Peyer's patch (tissue), 4 donors: ENCODE measurements at regions not wholly inside any gene's neighbourhood (a gene's known extent, or its start where the extent isn't known, plus 50 kb on each side); places are given as distances from the start of the nearest gene placed in this dataset.

Experiments
- DNase-seq, 3 donors: peaks; one replicate each; pipeline ENCODE4 v3.0.0-alpha.2; 2017 to 2019
- H3K27ac ChIP-seq, 4 donors: fragments of 200-600 bp; sonication (generic); one replicate each; pipeline ENCODE4 v1.5.1; 2016 to 2019
- H3K27me3 ChIP-seq, 2 donors: fragments of 200-600 bp; sonication (generic); one replicate each; pipeline ENCODE4 v1.5.1; 2019
- H3K36me3 ChIP-seq, 3 donors: fragments of 200-600 bp; sonication (generic); one replicate each; pipeline ENCODE4 v1.5.1; 2016 to 2019
- H3K4me1 ChIP-seq, 4 donors: fragments of 200-600 bp; sonication (generic); one replicate each; pipeline ENCODE4 v1.5.1; 2016 to 2019
- H3K4me3 ChIP-seq, 4 donors: fragments of 200-600 bp; sonication (generic); 1 replicate in 3 of 4; 2 replicates in 1 of 4; pipeline ENCODE4 v1.5.1; 2016 to 2019; ENCODE audit warnings: mild to moderate bottlenecking in 1 of 4
- H3K9me3 ChIP-seq, 4 donors: fragments of 200-600 bp; sonication (generic); one replicate each; pipeline ENCODE4 v1.5.1; 2016 to 2019; ENCODE audit warnings: mild to moderate bottlenecking in 1 of 4
- CTCF ChIP-seq, 6 experiments: fragments of 450-650 bp in 4 of 6; fragments of 200-600 bp in 2 of 6; sonication (generic) in 1 of 6; IDR thresholded peaks; one replicate each; pipeline ENCODE4 v1.5.1; 2017 to 2019; ENCODE audit warnings: antibody characterized with exemption in 6 of 6, mild to moderate bottlenecking in 3 of 6, moderate library complexity in 1 of 6
- POLR2A ChIP-seq, 2 donors: fragments of 450-650 bp; IDR thresholded peaks; one replicate each; pipeline ENCODE4 v1.5.1; 2017; ENCODE audit warnings: antibody characterized with exemption in 2 of 2, mild to moderate bottlenecking in 2 of 2, moderate library complexity in 2 of 2

GRCh38 chr15:79516646-79517045, 84.5 kb downstream of the MINAR1 start:
- DNase-seq = no peak
- Histone ChIP-seq H3K27me3 (no peaks in the 10 kb centered on the region), H3K27ac (no peak overlapping the region), H3K36me3 (no peaks in the 10 kb centered on the region), H3K9me3 (no peaks in the 10 kb centered on the region), H3K4me3 (no peak overlapping the region), H3K4me1 (no peaks in the 10 kb centered on the region)
- TF ChIP-seq CTCF (IDR thresholded peaks at IDR 0.05) = no peak
- no peak for TF ChIP-seq POLR2A (IDR thresholded peaks at IDR 0.05)

GRCh38 chr15:79519628-79520027, 87.5 kb downstream of the MINAR1 start:
- no peak for DNase-seq
- Histone ChIP-seq H3K4me1 (no peaks in the 10 kb centered on the region), H3K27me3 (no peaks in the 10 kb centered on the region), H3K36me3 (no peaks in the 10 kb centered on the region), H3K4me3 (no peak overlapping the region), H3K27ac (no peak overlapping the region), H3K9me3 (no peaks in the 10 kb centered on the region)
- no peak for TF ChIP-seq POLR2A (IDR thresholded peaks at IDR 0.05)
- no peak for TF ChIP-seq CTCF (IDR thresholded peaks at IDR 0.05)

- Histone ChIP-seq H3K27me3 (no peaks in the 10 kb centered on the region), H3K4me3 (no peak overlapping the region), H3K9me3 (no peaks in the 10 kb centered on the region), H3K36me3 (no peaks in the 10 kb centered on the region), H3K27ac (no peak overlapping the region), H3K4me1 (no peaks in the 10 kb centered on the region)
- TF ChIP-seq CTCF (IDR thresholded peaks at IDR 0.05) (no peak), POLR2A (IDR thresholded peaks at IDR 0.05) (no peak)
- DNase-seq = no peak
These were observed 88.5 kb downstream of the MINAR1 start for GRCh38 chr15:79520654-79521053.

GRCh38 chr15:79522656-79523055, 90.5 kb downstream of the MINAR1 start:
- Histone ChIP-seq H3K9me3 (no peaks in the 10 kb centered on the region), H3K27me3 (no peaks in the 10 kb centered on the region), H3K4me3 (no peak overlapping the region), H3K36me3 (no peaks in the 10 kb centered on the region), H3K27ac (no peak overlapping the region), H3K4me1 (no peaks in the 10 kb centered on the region)
- no peak for DNase-seq
- TF ChIP-seq POLR2A (IDR thresholded peaks at IDR 0.05) (no peak), CTCF (IDR thresholded peaks at IDR 0.05) (no peak)

GRCh38 chr15:79523266-79523665, 91.1 kb downstream of the MINAR1 start:
- Histone ChIP-seq H3K27ac (no peak overlapping the region), H3K9me3 (no peaks in the 10 kb centered on the region), H3K4me3 (no peak overlapping the region), H3K36me3 (no peaks in the 10 kb centered on the region), H3K4me1 (no peaks in the 10 kb centered on the region), H3K27me3 (no peaks in the 10 kb centered on the region)
- DNase-seq = no peak
- TF ChIP-seq POLR2A (IDR thresholded peaks at IDR 0.05) (no peak), CTCF (IDR thresholded peaks at IDR 0.05) (no peak)

- no peaks in the 10 kb centered on the region for H3K4me1 ChIP-seq
- no peaks in the 10 kb centered on the region for H3K27me3 ChIP-seq
- no peak for DNase-seq
- H3K36me3 ChIP-seq = no peaks in the 10 kb centered on the region
- no peaks in the 10 kb centered on the region for H3K9me3 ChIP-seq
- TF ChIP-seq CTCF (IDR thresholded peaks at IDR 0.05) (no peak), POLR2A (IDR thresholded peaks at IDR 0.05) (no peak)
- no peak overlapping the region for H3K4me3 ChIP-seq
- no peak overlapping the region for H3K27ac ChIP-seq
These were observed 92.4 kb downstream of the MINAR1 start for GRCh38 chr15:79524531-79524930.
